HG03097 (cell line): ENCODE measurements at regions not wholly inside any gene's neighbourhood (a gene's known extent, or its start where the extent isn't known, plus 50 kb on each side); places are given as distances from the start of the nearest gene placed in this dataset.
"Not testable (repeated sequence)": the region's sequence is repeated elsewhere in the genome, so short reads cannot be mapped to it uniquely, and the experiment has no call there.

Source experiments
- ATAC-seq: cut with Tn5 transposase; IDR thresholded peaks from one replicate; pipeline ENCODE4 v1.9.1; 2021; ENCODE audit not compliant: unreplicated experiment, low FRiP score

DNA sequence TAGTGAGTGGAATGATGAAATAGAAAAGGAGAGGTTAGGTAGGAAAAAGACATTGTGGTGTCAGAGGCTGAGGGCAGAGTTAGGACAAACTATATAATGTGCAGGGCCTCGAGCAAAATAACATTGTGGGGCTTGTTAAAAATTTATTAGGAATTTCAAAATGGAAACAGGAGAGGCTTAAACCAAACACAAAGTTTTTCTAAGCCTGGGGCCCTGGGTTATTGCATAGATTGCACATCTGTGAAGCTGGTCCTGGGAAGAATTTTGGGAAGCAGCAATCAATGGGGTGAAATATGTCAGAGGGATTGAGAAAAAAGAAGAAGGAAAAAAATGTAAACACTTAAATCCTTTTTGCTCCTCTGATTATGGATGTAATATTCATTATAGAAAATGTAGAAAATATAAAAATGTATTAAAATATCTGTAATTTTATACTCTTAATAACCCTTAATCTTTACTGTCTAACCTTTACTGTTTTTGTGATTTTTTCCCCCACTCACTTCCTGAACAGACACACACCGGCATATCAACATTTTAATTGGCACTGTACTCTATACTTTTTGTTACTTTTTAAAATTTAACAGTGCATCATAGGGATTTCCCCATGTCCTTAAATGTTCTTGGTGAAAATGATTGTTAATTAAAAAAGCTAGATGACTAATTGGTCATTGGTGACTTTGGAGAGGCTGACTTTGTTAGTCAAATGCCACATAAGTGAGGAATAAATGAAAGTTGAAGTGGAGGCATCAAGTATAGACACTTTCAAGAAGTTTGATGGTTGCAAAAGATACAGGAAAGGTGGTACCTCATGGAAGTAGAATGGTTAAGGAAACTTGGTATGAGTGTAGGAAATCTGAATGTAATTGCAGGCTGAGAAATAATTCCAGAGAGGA, 183.4 kb downstream of the NFKBIZ start:
- no peak for ATAC-seq

DNA sequence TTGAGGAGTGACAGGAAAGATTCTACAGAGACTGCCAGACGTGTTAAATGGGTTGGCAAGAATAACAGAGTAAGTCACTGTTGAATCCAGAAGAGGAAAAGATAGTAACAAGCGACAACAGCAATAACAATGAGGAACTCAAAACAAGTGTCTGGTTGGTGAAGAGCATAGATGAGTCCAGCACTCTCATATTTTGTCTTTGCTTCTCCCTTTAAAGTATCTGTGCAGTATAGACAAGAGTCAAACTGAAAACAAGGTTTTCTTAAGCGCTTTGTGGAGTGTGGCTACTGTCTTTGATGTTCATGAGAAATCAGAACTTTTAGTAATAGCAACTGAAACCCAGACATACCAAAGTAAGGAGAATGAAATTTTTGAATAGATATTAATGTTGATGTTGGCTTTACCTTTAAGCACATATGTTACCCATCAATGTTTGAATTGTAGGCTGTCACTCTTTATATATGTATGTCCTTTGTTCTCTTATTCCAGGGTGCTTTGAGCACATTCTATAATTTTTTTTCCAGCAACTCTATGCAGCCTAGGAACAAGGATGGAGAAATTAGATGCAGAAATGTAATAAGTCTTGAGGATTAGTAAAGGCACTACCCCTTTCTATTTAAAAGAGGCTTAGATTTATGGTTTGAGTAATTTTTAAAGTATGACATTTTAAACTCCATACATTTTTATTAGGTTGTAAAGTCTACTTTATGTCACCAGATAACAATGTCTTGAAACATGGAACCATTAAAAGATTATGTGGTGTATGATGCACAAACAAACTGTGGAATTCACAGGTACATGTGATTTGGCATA, 185.5 kb downstream of the NFKBIZ start:
- ATAC-seq = no peak

DNA sequence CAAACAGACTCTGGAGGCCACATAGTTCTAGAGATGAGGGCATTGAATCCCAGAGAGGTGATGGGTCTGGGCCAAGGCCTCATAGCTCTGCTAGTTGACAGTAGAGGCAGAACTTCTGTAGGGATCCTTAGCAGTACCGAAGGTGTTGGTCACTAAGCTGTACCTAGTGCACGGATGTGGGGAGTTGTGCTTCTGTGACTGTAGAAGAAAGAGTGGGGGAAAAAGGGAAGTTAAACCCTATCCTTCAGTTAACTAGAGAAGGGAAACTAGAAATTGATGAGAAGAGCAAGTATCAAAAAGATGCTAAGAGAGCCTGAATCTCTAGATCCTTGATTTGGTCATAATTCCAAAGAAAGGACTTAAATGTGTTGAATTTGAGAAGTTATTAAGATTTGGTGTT, 186.7 kb downstream of the NFKBIZ start:
- ATAC-seq = no peak

DNA sequence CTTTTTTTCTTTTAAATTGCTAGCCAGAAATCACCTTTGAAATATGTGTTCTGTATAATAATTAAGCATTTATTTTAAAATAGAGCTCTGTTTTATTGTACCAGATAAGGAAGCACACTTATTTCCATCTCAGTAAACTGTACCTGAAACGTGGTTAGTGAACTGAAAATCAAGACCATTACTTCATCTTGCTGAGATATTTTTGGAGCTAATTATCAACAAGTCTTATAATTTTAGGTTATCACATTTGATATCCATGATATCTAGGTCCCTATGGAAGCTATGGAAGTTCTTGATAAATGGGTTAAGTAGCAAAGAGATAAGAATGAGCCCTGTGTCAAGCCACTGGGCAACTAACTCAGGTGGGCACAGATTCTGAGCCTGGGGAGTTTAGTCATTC, 187.2 kb downstream of the NFKBIZ start:
- ATAC-seq = no peak

DNA sequence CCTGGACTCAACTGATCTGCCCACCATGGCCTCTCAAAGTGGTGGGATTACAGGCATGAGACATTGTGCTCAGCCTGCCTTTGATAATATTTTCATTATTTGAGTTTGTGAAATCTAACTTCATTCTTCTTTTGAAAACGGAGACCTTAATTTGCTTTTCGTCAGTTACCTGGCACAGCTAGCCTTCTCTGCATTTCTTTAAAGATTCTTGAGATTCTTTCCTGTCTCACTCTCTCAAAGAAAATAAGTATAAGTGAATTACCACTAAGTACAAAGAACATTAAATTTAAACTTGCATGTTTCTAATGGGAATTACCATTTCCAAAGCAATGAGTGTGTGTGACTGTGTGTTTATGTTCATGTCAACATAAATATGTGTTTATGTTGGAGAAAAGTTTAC, 187.9 kb downstream of the NFKBIZ start:
- no peak for ATAC-seq

DNA sequence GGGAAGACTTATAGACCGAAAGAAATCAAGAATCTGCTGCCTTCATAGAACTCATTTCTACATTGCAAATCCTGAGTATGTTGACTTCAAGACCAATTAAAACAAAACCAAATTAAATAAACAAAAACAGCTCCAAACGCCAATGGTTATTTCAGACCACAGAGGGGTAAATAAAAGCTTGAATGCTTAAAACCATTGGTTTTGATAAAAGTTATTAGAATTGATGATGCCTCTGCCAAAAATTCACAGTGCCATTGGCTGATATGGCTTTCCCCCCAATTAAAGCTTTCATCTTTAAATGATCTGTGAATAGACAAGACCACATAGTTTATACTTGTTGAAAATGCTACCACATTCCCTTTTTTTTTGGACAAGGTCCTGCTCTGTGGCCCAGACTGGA, 188.5 kb downstream of the NFKBIZ start:
- ATAC-seq = no peak

DNA sequence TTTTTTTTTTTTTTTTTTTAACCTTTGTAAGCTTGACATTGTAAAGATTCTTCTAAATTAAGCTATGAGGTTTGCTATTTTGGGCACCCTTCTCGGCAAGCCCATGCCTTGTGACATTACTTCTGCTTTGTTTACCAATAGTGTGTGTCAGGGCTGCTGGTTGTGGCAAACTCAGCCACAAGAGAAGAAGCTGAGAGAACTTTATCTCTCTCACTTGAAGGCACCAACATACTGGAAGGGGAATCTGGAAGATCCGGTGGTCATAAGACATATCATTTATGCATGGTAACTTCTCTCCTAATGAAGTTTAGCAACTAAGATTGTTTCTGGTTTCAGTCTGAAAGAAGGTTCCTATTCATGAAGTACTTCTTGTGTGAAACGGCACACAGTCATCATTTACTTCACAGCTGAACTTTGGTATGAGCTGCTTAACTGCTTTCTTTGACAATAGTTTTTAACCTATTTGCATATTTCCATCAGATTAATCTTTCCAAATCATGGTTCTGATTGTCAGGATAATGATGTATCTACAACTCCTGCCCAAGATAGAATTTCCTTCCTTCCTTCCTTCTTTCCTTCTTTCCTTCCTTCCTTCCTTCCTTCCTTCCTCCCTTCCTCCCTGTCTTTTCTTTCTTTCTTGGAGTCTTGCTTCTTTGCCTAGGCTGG, 189.3 kb downstream of the NFKBIZ start:
- ATAC-seq = peak; percentile 58

DNA sequence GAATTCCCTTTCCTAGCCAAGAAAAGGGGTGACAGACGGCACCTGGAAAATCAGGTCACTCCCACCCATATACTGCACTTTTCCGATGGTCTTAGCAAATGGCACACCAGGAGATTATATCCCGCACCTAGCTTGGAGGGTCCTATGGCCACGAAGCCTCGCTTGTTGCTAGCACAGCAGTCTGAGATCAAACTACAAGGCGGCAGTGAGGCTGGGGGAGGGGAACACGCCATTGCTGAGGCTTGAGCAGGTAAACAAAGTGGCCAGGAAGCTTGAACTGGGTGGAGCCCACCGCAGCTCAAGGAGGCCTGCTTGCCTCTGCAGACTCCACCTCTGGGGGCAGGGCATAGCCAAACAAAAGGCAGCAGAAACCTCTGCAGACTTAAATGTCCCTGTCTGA, 190.8 kb downstream of the NFKBIZ start:
- ATAC-seq = not testable (repeated sequence)

DNA sequence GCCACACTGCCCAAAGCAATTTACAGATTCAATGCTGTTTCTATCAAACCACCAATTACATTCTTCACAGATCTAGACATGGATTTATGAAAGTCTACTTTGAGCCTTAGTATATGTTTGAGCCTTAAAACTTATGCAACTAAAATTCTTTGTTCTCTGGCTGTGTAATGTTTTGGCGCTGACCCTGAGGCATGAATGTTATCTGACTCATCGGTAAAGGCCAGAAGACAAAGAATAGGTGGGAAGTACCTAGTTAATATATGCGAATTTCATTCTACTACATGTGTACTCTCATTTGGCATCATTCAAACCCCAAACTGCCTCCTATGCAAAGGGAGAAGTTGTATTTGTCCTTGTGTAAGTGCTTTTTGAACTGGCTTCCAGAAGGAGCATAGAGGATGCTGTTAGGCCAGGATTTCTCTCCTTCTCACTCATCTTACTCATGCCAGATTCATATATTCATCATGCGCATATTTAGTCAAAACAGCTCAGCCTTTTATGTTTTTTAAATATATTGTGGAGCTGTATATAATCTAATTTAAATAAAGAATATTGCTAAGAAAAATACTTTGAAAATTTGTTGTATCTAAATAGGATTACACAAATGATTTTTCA, 204.2 kb downstream of the NFKBIZ start:
- no peak for ATAC-seq

DNA sequence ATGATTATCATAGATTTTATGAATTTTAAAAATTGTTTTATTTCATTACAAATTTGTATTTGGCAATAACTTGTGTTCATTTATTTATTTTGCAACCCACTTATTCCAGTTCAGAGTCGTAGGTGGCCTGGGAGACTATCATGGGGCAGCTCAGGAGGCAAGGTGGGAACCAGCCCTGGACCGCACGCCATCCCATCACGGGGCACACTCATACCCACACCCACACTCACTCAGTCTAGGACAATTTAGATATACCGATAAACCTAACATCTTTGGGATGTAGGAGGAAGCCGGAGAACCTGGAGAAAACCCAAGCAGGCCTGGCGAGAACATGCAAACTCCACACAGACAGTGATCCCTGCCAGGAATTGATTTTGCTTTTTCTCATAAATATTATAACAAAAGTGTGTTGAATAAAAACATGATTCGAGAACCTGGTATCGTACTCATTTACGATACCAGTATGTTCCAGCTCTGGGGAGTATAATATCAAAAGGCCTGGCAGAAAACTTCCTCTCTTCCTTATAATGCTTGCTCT, 205.3 kb downstream of the NFKBIZ start:
- no peak for ATAC-seq

DNA sequence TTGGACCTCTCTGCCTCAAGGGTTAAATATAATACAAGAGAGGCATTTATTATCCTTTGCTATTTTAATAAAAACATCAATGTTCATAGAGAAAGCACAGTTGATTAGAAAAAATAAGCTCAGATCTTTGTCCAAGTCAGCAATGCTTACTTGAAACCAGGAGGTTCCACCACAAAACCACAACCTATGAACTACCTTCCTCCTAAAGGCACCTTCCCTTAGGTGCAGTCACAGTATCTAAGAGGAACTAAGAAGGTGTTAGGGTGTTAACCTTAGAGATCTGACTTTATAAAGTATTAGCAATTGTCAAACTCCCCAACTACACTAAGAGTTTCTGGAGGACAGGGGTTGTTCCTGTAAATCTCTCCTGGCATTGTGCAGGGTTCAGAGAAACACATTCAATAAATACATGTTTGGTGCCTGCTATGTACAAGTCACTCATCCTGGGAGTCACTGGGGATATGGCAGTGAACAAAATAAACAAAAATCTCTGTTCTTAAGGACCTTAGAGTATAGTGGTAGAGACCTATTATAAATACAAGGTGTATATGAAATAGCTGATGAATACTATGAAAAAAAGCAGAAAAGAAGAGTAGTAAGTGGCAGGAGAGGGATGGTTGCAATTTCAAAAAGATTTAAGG, 208.6 kb downstream of the NFKBIZ start:
- peak; percentile 81 for ATAC-seq

DNA sequence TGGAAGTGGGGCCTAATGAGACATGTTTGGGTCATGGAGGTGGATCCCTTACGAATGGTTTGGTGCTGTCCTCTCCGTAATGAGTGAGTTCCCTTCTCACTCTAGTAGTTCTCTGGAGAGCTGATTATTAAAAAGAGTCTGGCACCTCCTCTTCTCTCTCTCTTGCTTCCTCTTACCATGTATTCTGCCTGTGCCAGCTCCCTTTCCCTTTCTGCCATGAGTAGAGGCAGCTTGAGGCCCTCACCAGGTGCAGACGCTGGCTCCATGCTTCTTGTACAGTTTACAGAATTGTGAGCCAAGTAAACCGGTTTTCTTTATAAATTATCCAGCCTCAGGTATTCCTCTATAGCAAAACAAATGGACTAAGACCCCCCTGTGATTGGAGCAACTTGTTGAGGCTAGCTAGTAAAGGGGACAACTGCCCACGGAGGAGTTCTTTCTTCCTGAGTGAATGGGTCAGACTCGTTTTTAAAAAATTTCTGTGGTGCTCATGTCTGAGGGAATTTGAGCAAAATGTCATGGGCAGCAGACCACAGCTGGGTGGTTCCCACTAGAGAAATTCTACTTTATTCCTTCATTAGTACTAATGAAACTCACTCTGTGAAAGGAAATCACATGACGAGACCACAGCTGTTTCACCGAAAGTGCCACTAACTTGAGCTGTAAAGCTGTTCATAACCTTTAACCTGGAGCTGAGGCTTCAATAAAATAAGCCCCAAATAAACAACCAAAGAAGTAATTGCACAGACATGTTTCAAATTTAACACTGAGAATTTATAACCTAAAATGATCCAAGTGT, 210.0 kb downstream of the NFKBIZ start:
- peak; percentile 78 for ATAC-seq

DNA sequence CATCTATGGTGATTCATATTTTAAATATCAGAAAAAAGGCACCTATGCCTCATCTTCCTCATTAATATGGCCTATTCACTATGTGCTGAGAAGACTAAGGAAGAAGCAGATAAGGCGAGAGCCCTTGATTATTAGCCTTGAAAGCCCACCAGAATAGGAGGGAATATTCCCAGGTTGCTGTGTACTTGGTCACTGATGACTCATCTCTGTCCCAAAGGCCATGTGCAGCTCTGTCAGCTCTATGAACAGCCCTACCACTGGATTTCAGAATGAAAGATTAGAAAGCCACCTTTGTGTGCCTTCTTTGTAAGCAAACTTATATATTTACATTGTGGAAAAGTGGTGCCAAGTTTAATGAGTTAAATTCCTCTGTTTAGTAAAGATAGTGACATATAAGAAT, 211.5 kb downstream of the NFKBIZ start:
- ATAC-seq = no peak

DNA sequence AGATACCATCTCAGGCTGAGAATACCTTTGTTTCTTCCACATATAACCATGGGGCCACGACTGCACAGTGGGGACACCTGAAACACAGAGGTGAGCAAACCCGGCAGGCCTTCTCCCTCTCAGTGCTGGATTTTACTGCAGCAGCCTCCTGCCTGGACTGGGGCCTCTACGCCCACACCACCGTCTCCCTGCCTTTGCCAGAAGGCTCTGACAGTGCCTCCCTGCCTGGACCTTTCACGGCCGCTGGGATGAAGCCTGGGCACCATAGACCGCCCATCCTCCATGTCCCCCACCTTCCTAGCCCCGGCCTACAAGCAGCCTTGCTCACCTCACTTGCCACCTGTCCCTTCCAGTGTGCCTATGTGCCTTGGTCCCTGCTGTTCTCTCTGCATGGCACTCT, 214.3 kb downstream of the NFKBIZ start:
- ATAC-seq = no peak

DNA sequence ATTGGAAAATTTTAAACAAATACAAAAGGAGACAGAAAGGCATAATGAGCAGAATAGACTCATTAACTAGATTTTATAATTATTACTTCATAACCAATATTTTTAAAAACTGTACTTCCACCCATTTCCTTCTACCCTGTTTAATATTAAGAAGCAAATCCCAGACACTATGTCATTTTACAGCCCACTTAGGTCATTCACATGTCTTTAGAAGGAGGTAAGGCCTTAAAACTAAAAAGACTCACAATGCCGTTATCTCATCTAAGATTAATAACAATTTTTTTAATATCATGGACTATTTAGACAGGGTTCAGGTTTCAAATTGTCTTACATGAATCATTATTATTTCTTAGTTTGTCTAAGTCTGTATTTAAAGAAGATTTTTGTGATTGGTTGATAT, 217.2 kb downstream of the NFKBIZ start:
- no peak for ATAC-seq

DNA sequence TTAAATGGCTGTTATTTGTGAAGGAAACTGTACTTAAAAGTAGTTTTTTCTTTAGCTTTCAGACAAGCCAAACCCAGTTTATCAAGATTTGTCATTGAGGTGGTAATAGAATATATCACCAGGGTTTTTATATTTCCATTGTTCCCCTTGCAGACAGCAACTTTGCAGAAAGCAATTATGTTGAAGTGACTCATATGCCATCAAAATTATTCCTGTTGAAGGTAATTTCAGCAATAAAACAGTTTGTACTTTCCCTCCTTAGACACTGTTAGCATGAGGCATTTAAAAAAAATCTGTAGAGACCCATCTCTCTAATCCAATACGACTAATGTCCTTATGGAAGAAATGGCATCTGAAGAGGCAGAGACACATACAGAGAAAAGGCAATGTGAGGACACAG, 219.0 kb downstream of the NFKBIZ start:
- no peak for ATAC-seq

DNA sequence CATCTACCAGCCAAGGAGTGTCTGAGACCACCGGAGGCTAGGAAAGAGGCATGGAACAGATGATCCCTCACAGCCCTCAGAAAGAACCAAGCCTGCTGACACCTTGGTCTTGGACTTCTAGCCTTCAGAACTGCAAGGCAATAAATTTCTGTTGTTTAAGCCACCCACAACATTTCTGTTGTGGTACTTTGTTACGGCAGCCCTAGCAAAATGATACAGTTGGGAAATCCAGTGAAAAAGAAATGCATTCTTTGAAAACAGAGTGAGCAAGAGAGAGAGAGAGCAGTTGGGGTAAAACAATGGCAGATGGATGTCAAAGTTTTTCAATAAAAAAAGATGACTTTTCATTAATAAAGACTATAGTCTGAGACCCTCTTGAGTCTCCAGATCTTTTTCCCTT, 219.4 kb downstream of the NFKBIZ start:
- no peak for ATAC-seq

DNA sequence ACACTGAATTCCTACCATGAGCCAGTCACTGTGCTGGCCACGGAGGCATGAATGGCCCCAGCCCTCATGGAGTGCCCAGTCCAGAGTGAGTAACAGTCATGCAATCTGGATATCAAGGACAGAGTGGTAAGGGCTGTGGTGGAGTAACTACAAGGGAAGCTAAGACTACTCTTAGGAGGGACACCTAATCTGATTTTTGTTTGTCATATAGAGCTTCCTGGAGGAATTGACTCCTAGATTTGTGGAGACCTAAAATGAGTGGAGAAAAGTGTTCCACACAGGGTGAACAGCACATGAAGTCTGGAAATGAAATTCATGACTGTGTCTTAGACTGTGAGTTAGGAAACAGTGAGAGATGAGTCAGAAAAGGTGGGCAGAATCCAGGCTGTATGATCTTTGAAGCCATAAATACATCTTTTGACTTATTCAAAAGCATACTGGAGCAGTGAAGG, 219.9 kb downstream of the NFKBIZ start:
- ATAC-seq = no peak

DNA sequence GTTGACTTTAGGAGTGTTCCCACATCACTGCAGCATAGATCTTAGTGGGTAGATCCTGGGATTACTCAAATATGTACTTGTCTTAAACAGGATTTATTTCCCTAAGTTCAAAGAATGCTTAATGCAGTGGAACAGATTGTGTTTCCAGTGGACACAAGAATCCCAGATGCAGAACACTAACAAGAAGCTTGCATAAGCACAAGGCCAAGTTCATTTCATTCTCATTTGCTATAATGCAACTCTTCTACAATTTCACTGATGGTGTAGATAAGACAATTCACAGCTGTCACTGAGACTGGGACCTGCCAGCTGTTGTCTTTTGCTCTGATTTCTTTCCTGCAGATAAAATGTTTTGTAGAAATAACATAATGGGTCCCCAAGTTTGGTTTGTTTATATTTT, 225.6 kb downstream of the NFKBIZ start:
- ATAC-seq = no peak
